H9 (cell line): ENCODE measurements at regions not wholly inside any gene's neighbourhood (a gene's known extent, or its start where the extent isn't known, plus 50 kb on each side); places are given as distances from the start of the nearest gene placed in this dataset.

Source experiments
- DNase-seq: peaks from one replicate; pipeline ENCODE4 v3.0.0-alpha.2; 2017
- H2AFZ ChIP-seq: one replicate; pipeline ENCODE4 v1.6.1; 2013; ENCODE audit warnings: mild to moderate bottlenecking, low read length, control low read depth, moderate library complexity
- H2AK5ac ChIP-seq: 2 replicates; pipeline ENCODE4 v1.6.1; 2013; ENCODE audit warnings: low read length, control low read depth, mixed read lengths; ENCODE audit not compliant: insufficient read length
- H2BK120ac ChIP-seq: one replicate; pipeline ENCODE4 v1.6.1; 2013; ENCODE audit warnings: low read depth, mild to moderate bottlenecking, low read length, control low read depth, inconsistent platforms; ENCODE audit not compliant: poor library complexity, severe bottlenecking
- H2BK12ac ChIP-seq: 2 replicates; pipeline ENCODE4 v1.6.1; 2013; ENCODE audit warnings: low read length, control low read depth, mixed read lengths, low read depth; ENCODE audit not compliant: insufficient read length
- H2BK15ac ChIP-seq: 2 replicates; pipeline ENCODE4 v1.6.1; 2013; ENCODE audit warnings: low read depth, low read length, control low read depth
- H2BK20ac ChIP-seq: one replicate; pipeline ENCODE4 v1.6.1; 2013; ENCODE audit warnings: low read depth, mild to moderate bottlenecking, low read length, control low read depth, inconsistent platforms; ENCODE audit not compliant: poor library complexity, severe bottlenecking
- H2BK5ac ChIP-seq: 2 replicates; pipeline ENCODE4 v1.6.1; 2013; ENCODE audit warnings: low read length, control low read depth, mixed read lengths; ENCODE audit not compliant: insufficient read length
- H3K14ac ChIP-seq: 2 replicates; pipeline ENCODE4 v1.6.1; 2013; ENCODE audit warnings: low read length, control low read depth; ENCODE audit not compliant: insufficient read depth
- H3K18ac ChIP-seq: 2 replicates; pipeline ENCODE4 v1.6.1; 2013; ENCODE audit warnings: low read depth, mild to moderate bottlenecking, mixed read lengths, low read length, control low read depth; ENCODE audit not compliant: insufficient read length
- H3K23ac ChIP-seq: 2 replicates; pipeline ENCODE4 v1.6.1; 2013; ENCODE audit warnings: low read length, control low read depth, mixed read lengths, low read depth; ENCODE audit not compliant: insufficient read length
- H3K23me2 ChIP-seq: 2 replicates; pipeline ENCODE4 v1.6.1; 2013; ENCODE audit warnings: low read depth, mild to moderate bottlenecking, mixed read lengths, low read length, control low read depth; ENCODE audit not compliant: insufficient read length, poor library complexity, severe bottlenecking
- H3K27ac ChIP-seq: 2 replicates; pipeline ENCODE4 v1.5.1; 2013; ENCODE audit warnings: low read length, control low read depth, mixed read lengths, low read depth; ENCODE audit not compliant: insufficient read length
- H3K27me3 ChIP-seq: 2 replicates; pipeline ENCODE4 v1.6.1; 2013; ENCODE audit warnings: low read length, control low read depth, inconsistent platforms; ENCODE audit not compliant: insufficient read depth
- H3K4ac ChIP-seq: 2 replicates; pipeline ENCODE4 v1.6.1; 2013; ENCODE audit warnings: low read depth, mild to moderate bottlenecking, control low read depth, inconsistent platforms, low read length, moderate library complexity
- H3K4me1 ChIP-seq: 2 replicates; pipeline ENCODE4 v1.6.1; 2013; ENCODE audit warnings: low read length, control low read depth, inconsistent platforms; ENCODE audit not compliant: insufficient read depth
- H3K4me2 ChIP-seq: 2 replicates; pipeline ENCODE4 v1.6.1; 2013; ENCODE audit warnings: low read length, control low read depth, mixed read lengths; ENCODE audit not compliant: insufficient read length, insufficient read depth
- H3K56ac ChIP-seq: 2 replicates; pipeline ENCODE4 v1.6.1; 2013; ENCODE audit warnings: low read depth, mild to moderate bottlenecking, mixed read lengths, low read length, control low read depth; ENCODE audit not compliant: insufficient read length
- H3K79me1 ChIP-seq: 2 replicates; pipeline ENCODE4 v1.6.1; 2013; ENCODE audit warnings: low read depth, mild to moderate bottlenecking, moderate library complexity, low read length, control low read depth, inconsistent platforms; ENCODE audit not compliant: insufficient read depth, poor library complexity, severe bottlenecking
- H3K79me2 ChIP-seq: 2 replicates; pipeline ENCODE4 v1.6.1; 2013; ENCODE audit warnings: low read length, control low read depth, inconsistent platforms; ENCODE audit not compliant: insufficient read depth
- H3K9ac ChIP-seq: 2 replicates; pipeline ENCODE4 v1.6.1; 2013; ENCODE audit warnings: low read length, control low read depth, mixed read lengths; ENCODE audit not compliant: insufficient read length; ENCODE audit errors: extremely low read depth
- H3K9me3 ChIP-seq: one replicate; pipeline ENCODE4 v1.6.1; 2013; ENCODE audit warnings: low read depth, low read length, inconsistent platforms; ENCODE audit not compliant: control insufficient read depth
- H3T11ph ChIP-seq: one replicate; pipeline ENCODE4 v1.6.1; 2013; ENCODE audit warnings: mild to moderate bottlenecking, low read length, control low read depth, inconsistent platforms
- H4K20me1 ChIP-seq: one replicate; pipeline ENCODE4 v1.6.1; 2013; ENCODE audit not compliant: control insufficient read depth, insufficient read length, insufficient read depth
- H4K5ac ChIP-seq: 2 replicates; pipeline ENCODE4 v1.6.1; 2013; ENCODE audit warnings: low read depth, mild to moderate bottlenecking, mixed read lengths, low read length, control low read depth; ENCODE audit not compliant: insufficient read length
- H4K8ac ChIP-seq: replicated peaks from 2 replicates; pipeline ENCODE4 v1.6.1; 2013; ENCODE audit warnings: low read length, control low read depth, mixed read lengths, low read depth; ENCODE audit not compliant: insufficient read length
- H4K91ac ChIP-seq: 2 replicates; pipeline ENCODE4 v1.6.1; 2013; ENCODE audit warnings: low read depth, mild to moderate bottlenecking, moderate library complexity, mixed read lengths, low read length, control low read depth; ENCODE audit not compliant: insufficient read length
- H3K27ac Mint-ChIP-seq, 3 experiments: 2 replicates in 2 of 3; 3 replicates in 1 of 3; pipeline ENCODE4 v1.8.0; 2020 to 2021; ENCODE audit warnings: mixed read lengths in 3 of 3, mild to moderate bottlenecking in 1 of 3, moderate library complexity in 1 of 3
- H3K27me3 Mint-ChIP-seq: 2 replicates; pipeline ENCODE4 v1.8.0; 2021; ENCODE audit warnings: low read depth, mild to moderate bottlenecking, moderate library complexity, mixed read lengths
- H3K36me3 Mint-ChIP-seq, 3 experiments: 2 replicates in 2 of 3; 3 replicates in 1 of 3; pipeline ENCODE4 v1.8.0; 2020 to 2021; ENCODE audit warnings: low read depth in 3 of 3, mixed read lengths in 3 of 3; ENCODE audit not compliant: insufficient read depth in 1 of 3
- H3K4me1 Mint-ChIP-seq, 2 experiments: 2 replicates each; pipeline ENCODE4 v1.8.0; 2020; ENCODE audit warnings: mixed read lengths in 2 of 2
- H3K4me3 Mint-ChIP-seq, 2 experiments: 2 replicates in 1 of 2; 3 replicates in 1 of 2; pipeline ENCODE4 v1.8.0; 2020 to 2021; ENCODE audit warnings: mild to moderate bottlenecking in 2 of 2, mixed read lengths in 2 of 2, moderate library complexity in 1 of 2
- H3K9me3 Mint-ChIP-seq, 2 experiments: 2 replicates in 1 of 2; 3 replicates in 1 of 2; pipeline ENCODE4 v1.8.0; 2020; ENCODE audit warnings: mild to moderate bottlenecking in 2 of 2, mixed read lengths in 2 of 2, moderate library complexity in 1 of 2
- CTCF ChIP-seq: fragments of 200-600 bp; sonication (generic); conservative IDR thresholded peaks from 3 replicates; pipeline ENCODE4 v1.8.0; 2021; ENCODE audit warnings: antibody characterized with exemption, mild to moderate bottlenecking
- WGBS: extraction: QIAGEN DNeasy Blood & Tissue Kit; methylation state at CpG from one replicate; pipeline ENCODE4 v1.1.7; 2013; ENCODE audit warnings: missing lambda C conversion rate, low lambda C conversion rate, mixed read lengths; ENCODE audit not compliant: insufficient read length; ENCODE audit errors: extremely low coverage; 5-methylcytosine and 5-hydroxymethylcytosine counted together

GRCh38 chr4:126897038-126897437 is 735.7 kb upstream of the INTU start:
- no peak overlapping the region for H2BK20ac ChIP-seq
- no peaks in the 10 kb centered on the region for H4K20me1 ChIP-seq
- no peak overlapping the region for H2BK5ac ChIP-seq
- H2BK12ac ChIP-seq: no peak overlapping the region
- H2BK120ac ChIP-seq: no peak overlapping the region
- no peak overlapping the region for H3K4me3 Mint-ChIP-seq
- H3K27ac Mint-ChIP-seq: no peak overlapping the region
- no peak overlapping the region for H4K5ac ChIP-seq
- H2AK5ac ChIP-seq: no peak overlapping the region
- H3K9me3 Mint-ChIP-seq: peaks cover 24 to 31% of the 10 kb centered on the region in 2 experiments
- H3K36me3 Mint-ChIP-seq: peaks cover 18 to 38% (median 18%) of the 10 kb centered on the region in 3 experiments
- H3K79me2 ChIP-seq: no peaks in the 10 kb centered on the region
- no CpG with 5 or more reads among the region's 3 CpGs for WGBS
- H3K4me2 ChIP-seq: no peak overlapping the region
- no peaks in the 10 kb centered on the region for H3K27me3 ChIP-seq
- H4K91ac ChIP-seq: no peak overlapping the region
- no peaks in the 10 kb centered on the region for H3K27me3 Mint-ChIP-seq
- H3K4me1 ChIP-seq: no peaks in the 10 kb centered on the region
- no peak overlapping the region for H3K14ac ChIP-seq
- H3K23ac ChIP-seq: no peak overlapping the region
- no peak overlapping the region for H3T11ph ChIP-seq
- no peak overlapping the region for H2BK15ac ChIP-seq
- no peak overlapping the region for H3K18ac ChIP-seq
- no peak overlapping the region for H2AFZ ChIP-seq
- no peak for DNase-seq
- no peaks in the 10 kb centered on the region for H3K23me2 ChIP-seq
- H3K4me1 Mint-ChIP-seq: no peaks in the 10 kb centered on the region
- peaks cover 19% of the 10 kb centered on the region for H3K9me3 ChIP-seq
- no peak overlapping the region for H3K56ac ChIP-seq
- no peak overlapping the region for H3K4ac ChIP-seq
- TF ChIP-seq CTCF: no peak
- no peak overlapping the region for H4K8ac ChIP-seq
- H3K27ac ChIP-seq: no peak overlapping the region
- H3K9ac ChIP-seq: no peak overlapping the region
- no peaks in the 10 kb centered on the region for H3K79me1 ChIP-seq
